Motor neuron (in vitro differentiated cells): ENCODE measurements at regions not wholly inside any gene's neighbourhood (a gene's known extent, or its start where the extent isn't known, plus 50 kb on each side); places are given as distances from the start of the nearest gene placed in this dataset.

Source experiments
- ATAC-seq, 8 experiments: fragments of 200-7000 bp; cut with Tn5 transposase; replicated peaks in 6 of 8; 2 replicates each; pipeline ENCODE4 v1.8.0; 2021; ENCODE audit warnings: mild to moderate bottlenecking in 8 of 8, moderate library complexity in 8 of 8
- H3K27ac ChIP-seq, 2 donors: fragments of 250-450 bp; sonication (Bioruptor Pico); 2 replicates each; pipeline ENCODE4 v1.9.0; 2021; ENCODE audit warnings: antibody characterized with exemption in 2 of 2, mild to moderate bottlenecking in 2 of 2, moderate library complexity in 1 of 2
- H3K4me1 ChIP-seq, 2 donors: fragments of 250-450 bp; sonication (Bioruptor Pico); replicated peaks in 1 of 2; 2 replicates each; pipeline ENCODE4 v1.6.1; 2021; ENCODE audit warnings: antibody characterized with exemption in 2 of 2, mild to moderate bottlenecking in 2 of 2, moderate library complexity in 1 of 2
- H3K4me3 ChIP-seq, 5 donors: fragments of 250-450 bp; sonication (Bioruptor Pico); 2 replicates each; pipeline ENCODE4 v1.9.0; 2021; ENCODE audit warnings: antibody characterized with exemption in 5 of 5, mild to moderate bottlenecking in 5 of 5, moderate library complexity in 4 of 5
- WGBS, 10 experiments: fragments of 450-650 bp; shearing (Covaris generic); methylation state at CpG; one replicate each; pipeline ENCODE4 v1.0.0; 2022; 5-methylcytosine and 5-hydroxymethylcytosine counted together
- in situ Hi-C, 9 experiments: fragments of 400-800 bp; cut with MboI; loops; one replicate each; pipeline ENCODE4 v1.15.0; 2021; ENCODE audit warnings: low sequenced_read_pairs in 9 of 9, low pct_unique_long_range_greater_than_20kb in 2 of 9; ENCODE audit not compliant: unreplicated experiment in 9 of 9

- 17 to 94% (median 81%) methylated on average over 2 to 10 of the region's 11 CpGs; no CpG with 5 or more reads in 1 of the 10 experiments for WGBS, 10 experiments
- in situ Hi-C loops, result loop anchor here in 1 of 9 experiments (25.0 kb wide), 1 partner anchor 671 kb away; no protein-coding TSS in a partner anchor
- ATAC-seq, result no peak
These were observed 332.4 kb downstream of the LIG4 start for GRCh38 chr13:107882708-107883560.

DNA sequence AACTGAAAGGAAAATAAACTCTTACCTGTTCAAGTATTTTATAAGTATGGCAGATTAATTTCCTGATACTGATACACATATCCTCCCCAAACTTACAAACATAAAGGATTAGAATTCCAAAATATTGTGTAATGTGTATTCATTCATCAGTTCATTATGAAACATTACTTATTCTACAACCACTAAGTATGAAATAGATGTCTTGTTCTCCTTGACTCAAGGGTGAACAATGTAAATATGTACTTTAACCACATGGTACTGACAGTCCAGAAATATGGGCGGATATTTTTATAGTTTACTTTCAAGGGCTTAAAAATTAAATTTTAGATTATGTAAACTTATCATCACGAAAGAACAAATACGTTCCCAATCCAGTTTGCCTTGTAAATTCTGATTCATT lies 334.0 kb downstream of the LIG4 start:
- ATAC-seq, result no peak
- H3K4me3 ChIP-seq, result no peak overlapping the region
- in situ Hi-C loops, result loop anchor here in 1 of 9 experiments (25.0 kb wide), 1 partner anchor 669 kb away; no protein-coding TSS in a partner anchor
- H3K27ac ChIP-seq, result no peak overlapping the region
- no peaks in the 10 kb centered on the region for H3K4me1 ChIP-seq
- 0 to 97% (median 80%) methylated on average over 2 to 3 of the region's 3 CpGs for WGBS, 10 experiments

More at GRCh38 chr13:107882708-107883560, 332.4 kb downstream of the LIG4 start:
- no peaks in the 10 kb centered on the region for H3K4me1 ChIP-seq
- H3K4me3 ChIP-seq, result no peak overlapping the region
- peak overlapping the region in 1 of 2 donors; percentile 59 for H3K27ac ChIP-seq

DNA sequence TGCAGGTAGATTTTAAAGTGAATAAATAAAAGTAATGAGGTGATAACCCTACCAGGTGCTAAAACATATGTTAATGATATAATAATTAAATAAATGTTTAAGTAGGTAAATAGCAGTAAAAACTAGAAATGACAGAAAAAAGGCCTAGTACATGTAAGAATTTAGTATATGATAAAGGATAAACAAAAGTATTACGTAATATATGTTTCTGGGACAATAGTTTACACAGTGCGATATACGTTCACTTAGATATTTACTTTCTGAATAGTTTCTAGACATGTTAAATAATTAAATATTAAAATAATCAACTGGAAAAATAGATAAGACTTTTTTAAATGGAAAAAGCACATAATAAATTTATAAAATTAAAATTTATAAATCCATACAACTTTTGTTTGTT lies 340.9 kb downstream of the LIG4 start:
- Histone ChIP-seq H3K4me1 (no peaks in the 10 kb centered on the region), H3K27ac (no peak overlapping the region), H3K4me3 (no peak overlapping the region)
- no peak for ATAC-seq
- 67 to 93% (median 80%) methylated on average over 3 of the region's 3 CpGs for WGBS, 10 experiments
- in situ Hi-C loops, result loop anchor here in 6 of 9 experiments (25.0 kb wide), 3 partner anchors 487 to 662 kb away; no protein-coding TSS in a partner anchor

GRCh38 chr13:107873926-107874325 lies 341.4 kb downstream of the LIG4 start:
- Histone ChIP-seq H3K4me3 (no peak overlapping the region), H3K4me1 (no peaks in the 10 kb centered on the region), H3K27ac (no peak overlapping the region)
- in situ Hi-C loops, result loop anchor here in 6 of 9 experiments (25.0 kb wide), 3 partner anchors 487 to 662 kb away; no protein-coding TSS in a partner anchor
- WGBS, 10 experiments, result 20 to 100% (median 83%) methylated on average over 1 to 5 of the region's 5 CpGs; no CpG with 5 or more reads in 1 of the 10 experiments
- no peak for ATAC-seq

DNA sequence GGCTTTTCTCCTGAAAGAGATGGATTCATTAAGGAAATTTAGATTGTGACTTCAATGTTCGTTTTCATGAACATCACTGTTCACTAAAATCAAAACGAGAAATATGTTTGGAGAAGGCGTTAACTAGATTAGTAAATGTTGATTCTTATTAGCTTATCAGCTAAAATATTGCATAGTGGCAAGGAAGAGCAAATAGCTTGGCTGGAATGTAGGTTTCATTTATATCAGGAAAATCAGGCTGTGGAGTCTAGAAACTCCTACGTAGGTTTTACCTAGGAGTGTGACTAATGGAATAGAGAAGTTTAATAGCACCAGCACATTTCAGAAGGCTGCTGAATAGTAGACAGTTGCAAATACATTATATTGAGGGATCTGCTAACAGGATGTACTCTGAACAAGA lies 344.9 kb downstream of the LIG4 start:
- 7 to 100% (median 74%) methylated on average over 1 to 4 of the region's 4 CpGs; no CpG with 5 or more reads in 1 of the 10 experiments for WGBS, 10 experiments
- H3K27ac ChIP-seq, result no peak overlapping the region
- no peak overlapping the region for H3K4me3 ChIP-seq
- ATAC-seq, result no peak
- in situ Hi-C loops, result loop anchor here in 6 of 9 experiments (25.0 kb wide), 3 partner anchors 483 to 658 kb away; no protein-coding TSS in a partner anchor
- H3K4me1 ChIP-seq, result no peaks in the 10 kb centered on the region

DNA sequence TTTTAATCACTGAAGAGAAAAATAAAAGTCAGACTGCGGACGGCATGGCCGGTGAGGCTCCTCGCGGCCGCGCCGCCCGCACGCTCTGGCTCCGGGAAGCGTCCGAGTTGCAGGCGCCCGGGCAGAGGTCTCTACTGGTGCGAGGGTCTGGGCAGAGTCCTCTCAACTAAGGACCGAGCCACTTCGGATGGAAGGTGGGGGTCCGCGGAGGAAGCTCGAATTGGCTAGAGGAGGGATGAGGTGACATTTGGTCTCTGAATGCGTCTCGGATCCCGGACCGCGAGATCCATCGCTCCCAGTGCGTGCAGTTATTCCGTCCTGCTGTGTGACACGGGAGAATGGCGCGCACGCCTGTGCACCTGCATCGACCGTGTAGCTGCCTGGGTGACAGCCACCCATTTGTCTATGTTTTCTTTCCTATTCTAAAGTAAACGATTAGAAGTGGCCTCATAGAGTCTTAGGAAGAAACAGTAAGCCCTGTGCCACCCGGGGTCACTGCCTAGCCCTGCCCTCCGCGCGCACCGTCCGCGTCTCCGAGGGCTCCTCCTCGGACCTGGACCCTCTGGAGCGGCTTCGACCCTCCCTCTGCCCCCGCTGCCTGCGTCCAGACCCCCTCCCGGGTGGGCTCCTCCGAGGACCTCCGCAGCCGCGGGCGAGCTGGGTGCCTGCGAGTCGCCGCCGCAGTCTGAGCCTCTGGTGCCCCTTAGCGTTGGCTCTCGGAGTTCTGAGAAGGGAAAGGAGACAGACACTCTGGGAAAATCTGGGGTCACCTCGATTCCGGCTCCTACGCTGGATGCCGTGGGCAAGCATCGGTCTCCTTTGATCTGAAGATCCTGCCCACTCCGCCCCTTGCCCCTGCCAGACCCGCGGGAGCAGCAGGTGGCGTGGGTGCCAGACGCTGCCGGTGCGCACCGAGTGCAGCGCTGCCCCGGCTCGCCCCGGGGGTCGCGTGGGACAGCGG lies 347.4 kb downstream of the LIG4 start:
- WGBS, 10 experiments, result 0 to 3% (median 1%) methylated on average over 3 to 13 of the region's 81 CpGs; no CpG with 5 or more reads in 4 of the 10 experiments

GRCh38 chr13:107866941-107867623 lies 348.3 kb downstream of the LIG4 start:
- H3K4me3 ChIP-seq, result peak overlapping the region; percentile 47 to 94 (median 66)
- H3K4me1 ChIP-seq, result peaks cover 0 to 7% of the 10 kb centered on the region in 2 donors
- WGBS, 10 experiments, result 0 to 10% methylated on average over 2 to 3 of the region's 79 CpGs; no CpG with 5 or more reads in 8 of the 10 experiments
- peak overlapping the region; percentile 56 to 62 for H3K27ac ChIP-seq
- ATAC-seq, result peak; percentile 15 to 49 (median 42)
- in situ Hi-C loops, result loop anchor here in 7 of 9 experiments (10.0 to 25.0 kb wide), 4 partner anchors 480 to 662 kb away; no protein-coding TSS in a partner anchor

More for the DNA sequence above, 347.4 kb downstream of the LIG4 start:
- ATAC-seq, result peak; percentile 59 to 77 (median 74)
- in situ Hi-C loops, result loop anchor here in 7 of 9 experiments (10.0 to 25.0 kb wide), 4 partner anchors 481 to 663 kb away; no protein-coding TSS in a partner anchor
- Histone ChIP-seq H3K4me1 (peaks cover 0 to 4% of the 10 kb centered on the region in 2 donors), H3K27ac (peak overlapping the region; percentile 56 to 62), H3K4me3 (peak overlapping the region; percentile 47 to 94 (median 66))

GRCh38 chr13:107866032-107866940 lies 349.1 kb downstream of the LIG4 start:
- peak overlapping the region; percentile 49 to 62 for H3K27ac ChIP-seq
- peaks cover 0 to 7% of the 10 kb centered on the region in 2 donors for H3K4me1 ChIP-seq

DNA sequence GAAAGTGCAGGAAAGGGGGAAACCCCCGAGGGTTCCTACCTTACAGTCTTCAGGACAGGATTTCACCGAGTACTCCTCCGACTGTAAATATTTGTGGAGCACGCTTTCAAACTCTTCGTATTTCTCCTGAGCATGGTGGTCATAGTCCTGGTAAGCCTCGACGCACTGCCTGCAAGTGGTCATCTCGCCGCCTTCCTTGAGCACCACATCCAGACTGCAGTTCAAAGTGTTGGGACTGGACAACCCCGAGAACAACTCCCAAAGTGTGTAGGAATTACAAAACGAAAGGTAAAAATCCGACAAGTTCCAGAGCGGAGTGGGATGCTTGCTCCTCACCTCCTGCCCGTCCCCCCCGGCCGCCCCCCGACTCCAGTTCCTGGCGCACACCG lies 349.7 kb downstream of the LIG4 start:
- WGBS, 10 experiments, result 0 to 70% (median 10%) methylated on average over 2 to 4 of the region's 19 CpGs; no CpG with 5 or more reads in 5 of the 10 experiments
- H3K4me3 ChIP-seq, result peak overlapping the region; percentile 47 to 94 (median 66)
- peak in 6 of 8 experiments; percentile 1 to 9 (median 6) for ATAC-seq
- in situ Hi-C loops, result loop anchor here in 7 of 9 experiments (10.0 to 25.0 kb wide), 4 partner anchors 478 to 661 kb away; no protein-coding TSS in a partner anchor
- peaks cover 0 to 7% of the 10 kb centered on the region in 2 donors for H3K4me1 ChIP-seq
- peak overlapping the region in 1 of 2 donors; percentile 49 for H3K27ac ChIP-seq

More at GRCh38 chr13:107866032-107866940, 349.1 kb downstream of the LIG4 start:
- in situ Hi-C loops, result loop anchor here in 7 of 9 experiments (10.0 to 25.0 kb wide), 4 partner anchors 479 to 661 kb away; no protein-coding TSS in a partner anchor
- peak; percentile 13 to 51 (median 38) for ATAC-seq
- peak overlapping the region; percentile 47 to 94 (median 66) for H3K4me3 ChIP-seq
- 0 to 2% (median 0%) methylated on average over 1 to 13 of the region's 51 CpGs; no CpG with 5 or more reads in 3 of the 10 experiments for WGBS, 10 experiments

DNA sequence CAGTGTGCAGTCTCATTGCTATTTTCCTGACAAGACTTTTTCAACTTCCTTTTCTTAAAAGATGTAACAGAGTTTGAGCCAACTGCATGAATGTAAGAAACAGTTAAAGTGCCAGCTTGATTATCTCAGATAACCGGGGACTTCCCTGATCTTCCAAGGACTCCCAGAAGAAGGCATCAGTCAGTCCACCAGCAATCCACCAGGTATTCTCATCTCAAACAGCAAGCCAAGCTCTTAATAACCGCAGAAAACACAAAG lies 350.1 kb downstream of the LIG4 start:
- no peak for ATAC-seq
- 0 to 50% (median 20%) methylated on average over 1 to 2 of the region's 2 CpGs; no CpG with 5 or more reads in 2 of the 10 experiments for WGBS, 10 experiments

More for the DNA sequence above, 350.1 kb downstream of the LIG4 start:
- no peak overlapping the region for H3K27ac ChIP-seq
- in situ Hi-C loops, result loop anchor here in 7 of 9 experiments (10.0 to 25.0 kb wide), 4 partner anchors 478 to 660 kb away; no protein-coding TSS in a partner anchor
- peak overlapping the region; percentile 47 to 94 (median 66) for H3K4me3 ChIP-seq
- peaks cover 0 to 7% of the 10 kb centered on the region in 2 donors for H3K4me1 ChIP-seq
